HG02678 (cell line): ENCODE measurements at regions not wholly inside any gene's neighbourhood (a gene's known extent, or its start where the extent isn't known, plus 50 kb on each side); places are given as distances from the start of the nearest gene placed in this dataset.
"Not testable (repeated sequence)": the region's sequence is repeated elsewhere in the genome, so short reads cannot be mapped to it uniquely, and the experiment has no call there.

ENCODE experiments used
- ATAC-seq: cut with Tn5 transposase; IDR thresholded peaks from one replicate; pipeline ENCODE4 v1.9.1; 2021; ENCODE audit warnings: mild to moderate bottlenecking, moderate library complexity; ENCODE audit not compliant: unreplicated experiment

- no peak for ATAC-seq
Measured at GRCh38 chr12:83515306-83516026, 828.8 kb downstream of the TMTC2 start.

- no peak for ATAC-seq
Measured at GRCh38 chr12:83514372-83514771, 827.7 kb downstream of the TMTC2 start.

GRCh38 chr12:83506841-83507240 is 820.1 kb downstream of the TMTC2 start:
- ATAC-seq: no peak

GRCh38 chr12:83505586-83505985 is 818.9 kb downstream of the TMTC2 start:
- ATAC-seq: no peak

GRCh38 chr12:83499894-83500293 is 813.2 kb downstream of the TMTC2 start:
- not testable (repeated sequence) for ATAC-seq

- ATAC-seq: no peak
Measured at GRCh38 chr12:83477696-83478095, 791.0 kb downstream of the TMTC2 start.

GRCh38 chr12:83476695-83477690 is 790.3 kb downstream of the TMTC2 start:
- ATAC-seq: no peak

- ATAC-seq: no peak
Measured at GRCh38 chr12:83476006-83476405, 789.3 kb downstream of the TMTC2 start.

GRCh38 chr12:83474369-83474768 is 787.7 kb downstream of the TMTC2 start:
- no peak for ATAC-seq

- peak; percentile 99 for ATAC-seq
Measured at GRCh38 chr12:83473408-83474095, 786.8 kb downstream of the TMTC2 start.

- no peak for ATAC-seq
Measured at GRCh38 chr12:83472772-83473171, 786.1 kb downstream of the TMTC2 start.

GRCh38 chr12:83472350-83472749 is 785.6 kb downstream of the TMTC2 start:
- no peak for ATAC-seq

- ATAC-seq: no peak
Measured at GRCh38 chr12:83471341-83471740, 784.6 kb downstream of the TMTC2 start.

- ATAC-seq: no peak
Measured at GRCh38 chr12:83470749-83471148, 784.0 kb downstream of the TMTC2 start.

- ATAC-seq: no peak
Measured at GRCh38 chr12:83468988-83469908, 782.5 kb downstream of the TMTC2 start.

GRCh38 chr12:83465632-83466031 is 778.9 kb downstream of the TMTC2 start:
- no peak for ATAC-seq

- no peak for ATAC-seq
Measured at GRCh38 chr12:83462419-83462818, 775.7 kb downstream of the TMTC2 start.

GRCh38 chr12:83461336-83461935 is 774.7 kb downstream of the TMTC2 start:
- no peak for ATAC-seq

GRCh38 chr12:83451189-83451588 is 764.5 kb downstream of the TMTC2 start:
- no peak for ATAC-seq

- ATAC-seq: no peak
Measured at GRCh38 chr12:83434600-83434999, 747.9 kb downstream of the TMTC2 start.
